ENCODE measurements at regions not wholly inside any gene's neighbourhood (a gene's known extent, or its start where the extent isn't known, plus 50 kb on each side); places are given as distances from the start of the nearest gene placed in this dataset.

DNA sequence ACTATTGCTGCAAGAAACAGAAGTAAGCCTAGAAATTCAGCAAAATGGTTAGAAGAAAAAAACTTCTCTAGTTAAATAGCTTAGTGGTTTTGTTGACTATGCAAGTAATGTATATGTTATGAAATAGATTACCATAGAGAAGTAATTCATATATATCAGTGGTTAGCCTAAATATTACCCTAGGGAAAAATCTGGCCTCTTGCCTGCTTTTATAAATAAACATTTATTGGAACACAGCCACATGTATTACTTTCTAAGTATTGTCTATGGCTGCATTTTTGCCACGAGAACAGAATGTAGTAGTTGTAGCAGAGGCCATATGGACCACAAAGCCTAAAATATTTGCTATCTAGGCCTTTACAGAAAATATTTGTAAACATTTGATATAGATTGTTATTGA is 1471.7 kb upstream of the PRR20A start:
- no peak for TF ChIP-seq TAF1 (conservative IDR thresholded peaks at IDR 0.05)
- TF ChIP-seq, protein P1, sequence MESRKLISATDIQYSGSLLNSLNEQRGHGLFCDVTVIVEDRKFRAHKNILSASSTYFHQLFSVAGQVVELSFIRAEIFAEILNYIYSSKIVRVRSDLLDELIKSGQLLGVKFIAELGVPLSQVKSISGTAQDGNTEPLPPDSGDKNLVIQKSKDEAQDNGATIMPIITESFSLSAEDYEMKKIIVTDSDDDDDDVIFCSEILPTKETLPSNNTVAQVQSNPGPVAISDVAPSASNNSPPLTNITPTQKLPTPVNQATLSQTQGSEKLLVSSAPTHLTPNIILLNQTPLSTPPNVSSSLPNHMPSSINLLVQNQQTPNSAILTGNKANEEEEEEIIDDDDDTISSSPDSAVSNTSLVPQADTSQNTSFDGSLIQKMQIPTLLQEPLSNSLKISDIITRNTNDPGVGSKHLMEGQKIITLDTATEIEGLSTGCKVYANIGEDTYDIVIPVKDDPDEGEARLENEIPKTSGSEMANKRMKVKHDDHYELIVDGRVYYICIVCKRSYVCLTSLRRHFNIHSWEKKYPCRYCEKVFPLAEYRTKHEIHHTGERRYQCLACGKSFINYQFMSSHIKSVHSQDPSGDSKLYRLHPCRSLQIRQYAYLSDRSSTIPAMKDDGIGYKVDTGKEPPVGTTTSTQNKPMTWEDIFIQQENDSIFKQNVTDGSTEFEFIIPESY (IDR thresholded peaks at IDR 0.05), result no peak
